ENCODE measurements at regions not wholly inside any gene's neighbourhood (a gene's known extent, or its start where the extent isn't known, plus 50 kb on each side); places are given as distances from the start of the nearest gene placed in this dataset.
A peak's percentile ranks its signal among the peaks of the same experiment; 100 is the strongest.
"Not testable (repeated sequence)": the region's sequence is repeated elsewhere in the genome, so short reads cannot be mapped to it uniquely, and the experiment has no call there.

DNA sequence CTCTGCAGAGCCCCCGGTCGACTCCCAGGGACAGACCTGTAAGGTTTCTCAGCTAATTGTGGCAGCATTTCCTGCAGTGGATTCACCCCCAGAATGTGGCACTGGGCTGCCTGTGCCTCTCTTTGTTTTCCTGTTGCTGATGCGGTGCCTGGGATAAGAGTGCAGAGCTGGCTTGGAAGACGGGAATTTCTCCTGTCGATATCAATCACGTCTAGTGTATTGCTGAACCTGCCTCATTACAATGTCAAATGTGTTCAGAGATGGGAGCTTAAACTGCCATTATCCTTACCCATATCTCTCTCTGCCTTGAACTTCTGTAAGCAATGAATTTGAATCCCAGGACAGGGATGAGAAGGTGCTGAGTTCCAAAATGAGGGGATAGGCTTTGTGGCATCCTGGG is 350.9 kb downstream of the ADGRD1 start:
- ATAC-seq; DNase-seq (ENCODE audit: low spot score): not testable (repeated sequence)

DNA sequence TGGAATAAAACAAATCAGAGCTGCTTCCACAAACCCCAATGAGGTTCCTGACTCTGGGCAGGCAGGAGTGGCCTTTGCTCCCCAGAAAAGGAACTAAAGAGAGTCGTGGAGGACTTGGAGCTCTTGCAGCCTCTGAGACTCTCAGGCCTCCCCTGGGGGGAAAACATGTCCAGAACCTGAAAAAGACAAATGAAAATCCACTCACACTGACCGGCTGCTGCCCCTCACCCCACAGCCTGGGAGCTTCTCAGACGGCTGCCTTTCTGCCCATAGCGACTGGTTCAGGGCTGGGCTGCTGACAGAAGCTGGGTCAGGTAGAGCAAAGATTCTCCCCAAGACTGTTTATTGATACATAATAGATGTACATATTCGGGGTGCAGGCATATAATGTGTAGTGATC is 356.0 kb downstream of the ADGRD1 start:
- ATAC-seq = no peak
- no peak for DNase-seq (ENCODE audit: low spot score)

DNA sequence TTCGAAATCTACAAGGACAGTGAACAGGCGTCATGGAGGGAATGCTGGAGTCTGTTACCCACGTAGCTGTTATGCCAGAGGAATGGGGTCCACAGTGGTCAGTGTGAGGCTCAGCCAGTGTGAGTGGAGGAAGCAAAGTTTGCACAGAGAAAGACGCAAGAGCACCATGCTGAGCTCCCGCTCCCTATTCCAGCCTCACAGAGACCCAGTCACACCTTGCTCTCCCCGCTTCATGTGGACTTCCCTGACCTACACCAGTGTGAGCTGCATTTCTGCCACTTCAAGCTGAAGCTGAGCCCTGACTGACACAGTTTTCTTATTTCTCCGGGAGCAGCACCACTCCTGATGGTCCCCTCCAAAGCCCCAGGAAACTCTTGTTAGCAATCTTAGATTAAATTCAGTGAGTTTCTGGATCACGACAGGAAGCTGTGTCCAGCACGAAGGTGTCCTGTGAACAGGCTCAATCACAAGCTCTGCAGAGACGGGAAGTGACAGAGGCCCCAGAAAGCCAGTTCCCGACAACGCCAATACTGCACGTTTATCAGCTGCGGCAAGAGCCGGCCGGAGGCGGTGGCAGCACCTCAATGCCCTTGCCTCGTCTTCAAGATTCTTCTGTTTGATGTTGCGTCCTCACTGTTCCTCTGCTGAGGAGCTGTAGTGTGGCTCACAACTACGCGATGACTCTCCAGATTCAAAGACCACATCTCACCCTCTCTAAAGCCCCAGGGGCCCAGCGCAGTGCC is 356.7 kb downstream of the ADGRD1 start:
- ATAC-seq; DNase-seq (ENCODE audit: low spot score): not testable (repeated sequence)

DNA sequence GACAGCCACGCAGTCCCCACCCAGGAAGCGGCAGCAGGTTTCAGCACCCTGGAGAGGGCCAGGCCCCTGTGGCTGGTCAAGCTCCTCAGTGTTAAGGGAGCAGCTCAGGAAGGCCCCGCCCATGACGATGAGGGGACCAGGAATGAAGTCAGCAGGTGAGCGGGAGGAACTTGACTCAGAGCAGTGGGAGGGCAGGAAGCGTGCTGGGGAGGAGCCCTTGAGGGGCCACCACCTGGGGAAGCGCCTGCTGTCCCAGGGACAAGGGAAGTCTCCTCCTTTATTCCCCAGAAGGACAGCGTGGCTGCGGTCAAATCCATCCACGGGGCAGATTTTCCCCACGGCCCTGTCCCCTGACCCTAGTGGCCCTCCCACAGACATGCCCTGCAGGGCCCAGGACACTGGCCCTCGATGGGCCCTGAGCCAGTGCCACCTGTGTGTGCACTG is 357.6 kb downstream of the ADGRD1 start:
- peak; percentile 50 for ATAC-seq
- not testable (repeated sequence) for DNase-seq (ENCODE audit: low spot score)

DNA sequence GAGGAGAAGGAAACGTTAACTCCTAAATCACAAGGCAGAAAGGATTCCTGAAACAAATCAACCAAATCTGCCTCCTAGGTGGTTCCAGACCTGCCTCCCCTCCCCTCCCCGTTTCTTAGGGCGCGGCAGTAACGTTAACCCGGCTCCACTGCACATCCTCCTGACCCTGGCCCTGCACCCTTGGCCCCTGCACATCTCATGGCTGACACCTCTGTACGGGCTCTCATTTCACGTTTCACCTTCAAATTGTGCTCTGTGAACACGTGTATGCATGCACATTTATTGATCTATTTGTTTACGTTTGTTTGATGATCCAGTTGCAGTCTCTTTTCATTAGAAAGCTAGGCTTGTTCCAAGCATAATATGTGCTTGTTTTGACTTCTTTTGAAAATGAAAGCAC is 358.1 kb downstream of the ADGRD1 start:
- DNase-seq (ENCODE audit: low spot score) (no peak), ATAC-seq (no peak)

DNA sequence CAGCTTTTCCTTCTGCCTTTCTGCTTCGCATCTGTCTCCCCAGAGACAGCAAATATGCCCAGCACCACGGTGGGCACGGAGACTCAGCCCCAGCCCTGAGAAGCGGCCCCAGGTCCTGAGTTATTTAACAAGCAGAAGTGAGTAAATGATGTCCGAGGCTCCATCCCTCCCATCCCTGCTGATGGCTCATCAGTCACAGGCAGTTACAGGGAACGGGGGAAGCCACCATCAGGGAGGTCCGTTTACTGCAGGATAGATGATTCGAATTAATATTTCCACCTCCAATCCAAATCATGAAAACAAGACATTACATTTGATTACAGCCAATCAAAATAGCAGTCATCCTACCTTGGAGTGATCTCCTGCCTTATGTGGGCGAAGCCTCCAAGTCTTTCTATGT is 358.7 kb downstream of the ADGRD1 start:
- not testable (repeated sequence) for DNase-seq (ENCODE audit: low spot score); ATAC-seq

DNA sequence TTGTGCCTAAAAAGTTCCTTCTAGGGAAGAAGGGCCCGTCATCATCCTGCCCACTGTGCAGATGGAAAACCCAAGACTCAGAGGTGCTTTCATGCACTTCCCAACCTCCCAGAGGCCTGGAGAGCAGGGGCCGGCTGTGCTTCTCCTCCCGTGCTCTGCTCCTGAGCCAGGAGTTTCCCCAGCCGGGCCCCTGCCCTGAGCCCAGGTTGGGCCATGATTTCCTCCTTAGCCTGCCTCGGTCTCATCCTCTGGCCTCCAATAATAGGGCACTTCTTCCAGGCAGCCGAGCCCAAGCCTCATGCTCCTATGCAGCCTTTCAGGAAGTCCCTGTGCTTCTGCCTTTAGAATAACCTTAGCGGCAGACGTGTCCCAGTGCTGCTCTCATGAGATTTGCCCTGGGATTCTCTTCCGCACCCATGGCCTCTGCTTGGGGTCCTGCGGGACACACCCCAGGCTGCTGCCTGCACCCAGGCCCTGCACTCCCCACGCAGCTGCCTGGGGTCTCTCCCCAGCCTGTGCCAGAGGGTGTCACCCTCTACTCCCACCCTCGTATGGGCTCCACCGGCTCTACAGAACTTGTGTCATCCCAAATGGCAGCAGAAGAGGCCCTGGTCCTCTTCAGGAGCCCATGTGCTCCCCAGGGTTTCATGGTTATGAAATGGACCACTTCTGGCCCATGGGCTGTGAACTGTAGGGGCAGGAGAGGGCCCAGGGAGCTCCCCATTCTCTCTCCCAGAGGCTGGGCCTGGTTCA is 359.3 kb downstream of the ADGRD1 start:
- no peak for ATAC-seq
- DNase-seq (ENCODE audit: low spot score) = no peak

DNA sequence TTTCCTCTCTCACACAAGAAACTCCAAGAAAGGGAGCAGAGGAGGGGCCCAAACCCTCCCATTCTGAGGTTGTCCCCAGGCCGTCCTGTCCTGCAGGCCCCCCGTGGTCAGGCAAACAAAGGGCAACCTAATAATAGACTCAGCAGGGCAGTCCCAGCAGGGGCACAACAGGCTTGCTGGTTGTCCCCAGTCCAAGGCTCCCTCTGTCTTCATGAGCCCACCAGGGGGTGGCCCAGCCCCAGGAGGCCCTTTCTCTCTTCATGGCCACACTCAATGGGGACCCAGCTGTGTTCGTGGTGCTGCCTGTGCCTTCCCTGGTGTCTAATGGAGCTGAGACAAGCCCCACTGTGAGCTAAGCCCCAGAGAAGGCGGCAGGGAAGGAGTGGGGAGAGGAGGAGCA is 359.9 kb downstream of the ADGRD1 start:
- DNase-seq (ENCODE audit: low spot score) (no peak), ATAC-seq (no peak)

DNA sequence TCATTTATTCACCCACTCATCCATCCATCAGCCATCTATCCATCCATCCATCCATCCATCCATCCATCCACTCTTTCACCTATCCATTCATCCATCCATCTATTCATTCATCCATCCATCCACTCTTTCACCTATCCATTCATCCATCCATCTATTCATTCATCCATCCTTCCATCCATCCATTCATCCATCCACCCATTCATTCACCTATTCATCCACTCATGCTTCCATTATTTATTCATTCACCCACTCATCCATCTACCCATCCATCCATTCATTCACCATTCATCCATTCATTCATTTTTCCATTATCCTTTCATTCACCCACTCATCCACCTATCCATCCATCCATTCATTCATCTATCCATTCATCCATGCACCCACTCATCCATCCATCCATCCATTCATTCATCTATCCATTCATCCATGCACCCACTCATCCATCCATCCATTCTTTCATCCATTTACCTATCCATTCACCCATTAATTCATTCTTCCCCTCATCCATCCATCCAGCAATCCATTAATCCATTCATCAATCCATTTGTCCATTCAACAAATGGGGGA is 360.9 kb downstream of the ADGRD1 start:
- ATAC-seq = no peak
- no peak for DNase-seq (ENCODE audit: low spot score)

DNA sequence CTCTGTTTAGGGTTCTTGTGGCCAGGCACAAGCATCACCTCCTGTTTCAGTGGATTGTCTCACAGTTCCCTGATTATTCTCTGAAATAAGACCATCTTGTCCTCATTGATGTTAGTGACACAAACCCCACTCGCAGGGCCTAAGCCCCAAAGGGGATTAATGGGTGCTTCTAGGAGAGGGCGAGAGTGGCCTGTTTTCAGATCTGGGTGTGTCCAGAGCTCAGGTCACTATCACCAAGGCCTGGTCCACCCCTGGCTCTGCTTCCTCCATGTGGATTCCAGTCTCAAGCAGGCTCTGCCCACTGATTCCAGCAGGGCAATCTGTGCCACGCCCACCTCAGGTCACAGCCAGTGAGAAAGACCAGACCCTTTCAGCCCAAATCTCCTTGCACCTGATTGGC is 361.9 kb downstream of the ADGRD1 start:
- no peak for DNase-seq (ENCODE audit: low spot score)
- ATAC-seq = no peak

DNA sequence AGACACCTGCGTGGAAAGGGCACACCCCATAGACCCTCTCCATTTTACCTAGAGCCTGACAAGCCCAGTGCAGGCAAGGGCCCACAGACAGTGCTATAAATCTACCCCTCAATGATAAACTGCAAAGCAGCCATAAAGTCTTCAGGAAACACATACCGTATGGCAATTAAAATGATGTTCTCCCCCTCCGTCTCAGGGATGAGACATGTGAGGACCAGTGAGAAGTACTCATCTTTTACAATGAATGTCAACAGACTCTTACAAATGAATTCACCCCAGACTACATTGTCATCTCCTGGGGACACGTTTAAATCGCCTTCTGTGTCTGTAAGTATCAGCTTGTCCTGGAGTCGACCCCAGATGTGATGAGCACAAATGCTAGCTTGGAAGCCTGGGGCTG is 362.7 kb downstream of the ADGRD1 start:
- ATAC-seq (no peak), DNase-seq (ENCODE audit: low spot score) (no peak)

DNA sequence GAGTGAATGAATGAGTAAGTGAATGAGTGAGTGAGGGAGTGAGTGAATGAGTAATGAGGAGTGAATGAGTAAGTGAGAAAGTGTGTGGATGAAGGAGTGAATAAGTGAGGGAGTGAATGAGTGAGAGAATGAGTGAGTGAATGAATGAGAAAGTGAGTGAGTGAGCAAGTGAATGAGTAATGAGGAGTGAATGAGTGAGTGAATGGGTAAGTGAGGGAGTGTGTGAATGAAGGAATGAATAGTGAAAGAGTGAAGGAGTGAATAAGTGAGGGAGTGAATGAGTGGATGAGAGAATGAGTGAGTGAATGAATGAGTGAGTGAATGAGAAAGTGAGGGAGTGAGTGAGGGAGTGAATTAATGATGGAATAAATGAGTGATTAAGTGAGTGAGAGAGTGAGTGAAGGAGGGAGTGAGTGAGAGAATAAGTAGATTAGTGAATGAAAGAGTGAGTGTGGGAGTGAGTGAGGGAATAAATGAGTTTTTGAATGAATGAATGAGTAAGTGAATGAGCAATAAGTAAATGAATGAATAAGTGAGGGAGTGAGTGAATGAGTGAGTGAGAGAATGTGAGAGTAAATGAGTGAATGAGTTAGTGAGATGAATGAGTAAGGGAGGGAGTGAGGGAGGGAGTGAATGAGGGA is 364.5 kb downstream of the ADGRD1 start:
- DNase-seq (ENCODE audit: low spot score) = no peak
- no peak for ATAC-seq

DNA sequence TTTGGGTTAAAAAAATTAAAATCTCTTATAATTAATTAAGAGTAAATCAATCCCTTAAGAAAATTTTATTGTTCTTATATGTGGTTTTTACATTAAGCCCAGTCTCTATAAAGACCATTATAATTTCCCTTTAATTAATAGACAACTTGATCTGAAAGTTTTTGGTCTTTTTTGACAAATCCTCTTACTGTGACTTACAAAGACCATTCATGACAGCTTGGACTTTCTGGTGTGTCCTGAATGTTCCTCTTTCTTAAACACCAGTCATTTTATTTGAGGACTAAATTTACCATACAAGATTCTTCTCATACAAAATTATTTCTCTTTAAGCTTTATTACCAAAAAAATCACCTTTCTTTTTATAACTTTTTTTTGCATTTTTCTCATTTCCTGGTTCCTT is 368.3 kb downstream of the ADGRD1 start:
- ATAC-seq (no peak), DNase-seq (ENCODE audit: low spot score) (no peak)

DNA sequence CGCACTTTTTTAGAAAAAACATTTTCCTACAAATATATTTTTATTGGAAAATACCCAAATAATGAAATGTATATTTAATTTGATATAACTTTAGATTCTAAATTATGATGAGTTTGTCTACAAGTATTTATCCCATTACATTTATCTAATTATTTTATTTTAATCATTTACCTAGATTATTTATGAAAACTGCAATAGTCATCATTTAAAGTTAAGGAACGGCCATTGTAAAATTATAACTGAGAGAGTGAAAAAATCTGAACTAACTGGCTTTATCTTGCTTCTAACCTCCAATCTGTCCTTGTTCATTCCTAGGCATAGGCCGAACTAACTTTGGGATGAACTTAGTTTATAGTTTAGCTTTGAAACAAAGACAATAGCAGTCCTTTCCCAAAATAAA is 368.8 kb downstream of the ADGRD1 start:
- DNase-seq (ENCODE audit: low spot score); ATAC-seq: not testable (repeated sequence)

DNA sequence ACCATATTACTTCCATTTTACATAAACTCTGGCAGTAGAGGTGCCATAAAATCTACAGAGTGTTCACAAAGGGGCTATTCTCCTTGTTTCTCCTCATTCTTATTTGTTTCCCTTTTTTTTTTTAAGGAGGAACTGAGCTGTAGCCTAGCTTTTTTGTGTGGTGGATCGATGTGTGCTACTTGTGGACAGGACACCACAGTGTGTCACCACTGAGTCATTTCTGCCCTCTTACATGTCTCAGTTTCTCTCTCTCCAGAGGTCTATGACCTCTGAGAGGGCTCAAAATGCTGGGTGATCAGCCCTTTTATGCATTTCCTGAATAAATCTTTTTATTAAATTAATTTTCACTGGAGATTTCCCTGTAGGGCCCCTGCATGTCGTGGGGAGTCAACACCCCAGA is 370.2 kb downstream of the ADGRD1 start:
- DNase-seq (ENCODE audit: low spot score) (no peak), ATAC-seq (no peak)

DNA sequence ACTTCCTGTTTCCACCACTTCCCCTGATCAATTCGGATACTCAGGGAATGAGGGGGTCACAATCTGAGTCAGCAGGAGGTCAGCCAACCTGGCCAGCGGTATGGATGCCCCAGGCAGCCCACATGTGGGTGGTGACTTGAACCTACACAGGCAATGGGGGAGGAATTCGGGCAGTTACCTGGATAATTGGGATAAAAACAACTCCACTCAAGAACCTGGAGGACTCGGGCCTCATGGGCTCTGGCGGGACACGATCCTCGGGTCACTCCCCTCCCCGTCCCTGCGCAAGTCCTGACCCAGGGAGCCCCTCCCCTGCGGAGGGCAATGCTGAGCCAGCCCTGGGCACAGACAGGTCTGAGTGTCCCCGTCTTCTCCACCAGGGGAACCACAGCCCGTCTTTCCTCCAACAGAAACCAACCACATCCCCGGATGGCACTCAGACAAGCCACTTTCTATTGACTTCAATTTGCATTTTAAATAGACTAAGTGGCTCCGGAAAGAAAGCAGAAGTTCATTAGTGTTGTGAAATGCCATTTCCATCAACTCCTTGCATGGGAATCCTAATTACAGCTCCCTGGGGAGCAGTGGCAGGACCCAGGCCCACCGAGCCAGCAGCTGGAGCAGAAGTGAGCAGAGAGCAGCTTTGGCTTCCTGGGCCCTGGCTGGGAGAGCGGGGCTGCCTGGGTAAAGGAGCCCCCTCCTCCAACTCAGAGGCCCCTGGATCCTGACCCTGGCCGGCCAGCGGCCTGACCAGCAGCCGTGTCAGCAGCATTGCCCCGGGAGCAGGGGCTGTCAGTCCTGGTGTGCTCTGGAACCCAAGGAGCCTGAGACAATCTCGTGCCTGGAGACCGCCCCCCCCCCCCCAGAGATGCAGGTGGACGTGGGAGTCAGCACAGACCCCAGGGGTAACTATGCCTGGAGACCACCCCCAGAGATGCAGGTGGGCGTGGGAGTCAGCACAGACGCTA is 374.1 kb downstream of the ADGRD1 start:
- no peak for DNase-seq (ENCODE audit: low spot score)
- no peak for ATAC-seq

DNA sequence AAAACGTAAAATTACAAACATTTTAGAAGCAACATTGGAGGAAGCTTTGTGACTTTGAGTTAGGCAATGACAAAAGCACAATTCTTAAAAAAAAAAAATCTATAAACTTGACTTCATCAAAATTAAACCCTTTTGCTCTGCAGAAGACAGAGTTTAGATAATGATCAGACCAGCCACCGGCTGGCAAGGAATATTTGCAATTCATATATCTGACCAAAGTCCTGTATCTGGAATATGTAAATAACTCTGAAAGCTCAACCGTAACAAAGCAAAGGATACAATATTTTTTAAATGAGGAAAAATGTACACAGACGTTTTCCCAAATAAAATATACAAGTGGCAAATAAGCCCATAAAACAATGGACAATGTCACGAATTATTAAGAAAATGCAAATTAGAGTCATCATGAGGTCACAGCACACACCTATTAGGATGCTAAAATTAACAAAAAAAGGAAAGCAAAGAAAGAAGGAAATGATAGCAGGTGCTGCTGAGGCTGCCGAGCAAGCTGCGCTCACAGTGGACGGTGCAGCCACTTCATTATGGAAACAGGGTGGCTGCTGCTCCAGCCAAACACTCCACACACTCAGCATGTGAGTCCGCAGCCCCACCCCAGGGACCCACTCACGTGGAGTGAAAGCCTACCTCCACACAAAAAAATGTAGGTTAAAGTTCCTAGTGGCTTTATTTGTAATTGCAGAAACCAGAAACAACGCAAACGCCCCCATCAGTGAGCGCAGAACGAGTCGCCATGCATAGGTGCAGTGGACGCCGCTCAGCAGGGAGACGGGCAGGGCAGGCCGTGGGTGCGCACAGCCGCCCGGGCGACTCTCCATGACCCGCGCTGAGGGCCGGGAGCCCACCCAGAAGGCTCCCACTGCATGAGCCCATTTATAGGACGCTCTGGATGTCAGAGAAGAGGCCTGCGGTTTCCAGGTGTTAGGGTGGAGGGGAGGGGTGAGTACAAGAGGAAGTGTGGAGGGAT is 375.4 kb downstream of the ADGRD1 start:
- ATAC-seq; DNase-seq (ENCODE audit: low spot score): not testable (repeated sequence)

DNA sequence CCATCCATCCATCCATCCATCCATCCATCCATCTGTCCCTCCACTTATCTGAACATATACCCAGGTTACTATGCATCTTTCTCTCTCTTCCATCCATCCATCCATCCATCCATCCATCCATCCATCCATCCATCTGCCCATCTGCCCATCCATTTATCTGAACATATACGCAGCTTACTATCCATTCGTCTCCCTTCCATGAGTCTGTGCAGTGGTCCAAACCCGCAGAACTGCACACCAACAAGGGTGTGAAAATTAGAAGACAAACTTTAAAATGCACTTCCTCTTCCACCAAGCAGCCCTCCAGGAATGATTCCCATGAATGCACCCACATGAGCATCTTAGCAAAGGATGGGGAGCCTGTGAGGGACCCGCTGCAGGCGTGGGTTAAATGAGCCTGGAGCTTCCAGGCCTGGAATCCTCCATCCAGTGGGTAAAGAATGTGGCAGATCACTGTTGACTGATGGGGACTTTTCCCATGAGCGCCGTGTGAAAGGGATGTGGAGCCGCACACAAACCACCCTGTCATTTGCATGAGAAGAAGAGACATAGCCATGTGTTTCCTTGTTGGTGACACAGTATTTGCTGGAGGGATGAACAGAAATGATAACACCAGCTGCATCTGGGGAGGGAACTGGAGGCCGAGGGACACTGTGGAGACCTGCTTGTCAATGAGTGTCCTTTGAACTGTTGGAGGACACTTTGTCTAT is 376.6 kb downstream of the ADGRD1 start:
- DNase-seq (ENCODE audit: low spot score) (no peak), ATAC-seq (no peak)
